ENCODE measurements at regions not wholly inside any gene's neighbourhood (a gene's known extent, or its start where the extent isn't known, plus 50 kb on each side); places are given as distances from the start of the nearest gene placed in this dataset.
"Not testable (repeated sequence)": the region's sequence is repeated elsewhere in the genome, so short reads cannot be mapped to it uniquely, and the experiment has no call there.

GRCh38 chr12:33075130-33075766 is 178.7 kb upstream of the PKP2 start:
- not testable (repeated sequence) for TF ChIP-seq CTCF (IDR thresholded peaks at IDR 0.05 in 4 of 5, conservative IDR thresholded peaks at IDR 0.05 in 1 of 5); POLR2A (IDR thresholded peaks at IDR 0.05)

All from gastrocnemius medialis (tissue), 4 donors.